PC-3 (cell line): ENCODE measurements at regions not wholly inside any gene's neighbourhood (a gene's known extent, or its start where the extent isn't known, plus 50 kb on each side); places are given as distances from the start of the nearest gene placed in this dataset.

Source experiments
- ATAC-seq: fragments of 200-7000 bp; cut with Tn5 transposase; 2 replicates; pipeline ENCODE4 v1.9.1; 2020; ENCODE audit warnings: mild to moderate bottlenecking, moderate library complexity
- BruUV-seq: library from RNA; stranded (reverse); fragments of 400-500 nt; replicated peaks from 2 replicates; lab custom pipeline; 2021; lab: Mats Ljungman, UMichigan
- CTCF ChIA-PET: fragments of 300-600 bp; sonication (Branson Sonifier 250); formaldehyde crosslinking; loops from one replicate; lab custom pipeline; 2022; ENCODE audit warnings: antibody characterized with exemption; lab: Charles Lee
- POLR2A ChIA-PET: fragments of 300-600 bp; sonication (Branson Sonifier 250); formaldehyde crosslinking; loops from one replicate; lab custom pipeline; 2022; ENCODE audit warnings: antibody characterized with exemption; ENCODE audit not compliant: unreplicated experiment; lab: Charles Lee
- DNase-seq: peaks from one replicate; pipeline ENCODE4 v3.0.0-alpha.2; 2015
- H2AFZ ChIP-seq: fragments of 300-600 bp; sonication (generic); 2 replicates; pipeline ENCODE4 v1.6.0; 2016; ENCODE audit warnings: antibody characterized with exemption, low read length
- H3F3A ChIP-seq: fragments of 300-600 bp; sonication (generic); one replicate; pipeline ENCODE4 v1.6.0; 2017; ENCODE audit warnings: antibody characterized with exemption, low read length, control low read depth, mild to moderate bottlenecking; ENCODE audit not compliant: unreplicated experiment
- H3K27ac ChIP-seq: fragments of 300-600 bp; sonication (generic); 2 replicates; pipeline ENCODE4 v1.5.1; 2016; ENCODE audit warnings: mild to moderate bottlenecking, low read length
- H3K27me3 ChIP-seq: fragments of 300-600 bp; sonication (generic); 2 replicates; pipeline ENCODE4 v1.6.1; 2016; ENCODE audit warnings: low read length, mixed read lengths
- H3K36me3 ChIP-seq: fragments of 300-600 bp; sonication (generic); 2 replicates; pipeline ENCODE4 v1.6.1; 2016; ENCODE audit warnings: low read depth, mixed run types, low read length, mixed read lengths
- H3K4me1 ChIP-seq: fragments of 300-600 bp; sonication (generic); 2 replicates; pipeline ENCODE4 v1.5.1; 2016; ENCODE audit warnings: low read length; ENCODE audit not compliant: insufficient read depth
- H3K4me2 ChIP-seq: fragments of 300-600 bp; sonication (generic); 2 replicates; pipeline ENCODE4 v1.6.0; 2016; ENCODE audit warnings: low read length
- H3K4me3 ChIP-seq: fragments of 300-600 bp; sonication (generic); 2 replicates; pipeline ENCODE4 v1.5.1; 2016; ENCODE audit warnings: mild to moderate bottlenecking, low read length, mixed read lengths
- H3K79me2 ChIP-seq: fragments of 300-600 bp; sonication (generic); 2 replicates; pipeline ENCODE4 v1.6.1; 2017; ENCODE audit warnings: low read length, mixed read lengths
- H3K9ac ChIP-seq: fragments of 300-600 bp; sonication (generic); 2 replicates; pipeline ENCODE4 v1.6.0; 2016; ENCODE audit warnings: mild to moderate bottlenecking, low read length
- H3K9me2 ChIP-seq: fragments of 300-600 bp; sonication (generic); replicated peaks from 2 replicates; pipeline ENCODE4 v1.6.1; 2016; ENCODE audit warnings: mixed run types, low read length, mixed read lengths
- H3K9me3 ChIP-seq: fragments of 300-600 bp; sonication (generic); 2 replicates; pipeline ENCODE4 v1.6.1; 2016; ENCODE audit warnings: low read length, mixed read lengths
- H4K20me1 ChIP-seq: fragments of 300-600 bp; sonication (generic); 2 replicates; pipeline ENCODE4 v1.6.1; 2016; ENCODE audit warnings: low read length, mixed read lengths
- CTCF ChIP-seq: fragments of 300-600 bp; sonication (generic); conservative IDR thresholded peaks from 2 replicates; pipeline ENCODE4 v1.5.1; 2017; ENCODE audit warnings: antibody characterized with exemption, low read depth, mild to moderate bottlenecking, low read length
- EZH2 ChIP-seq: fragments of 300-600 bp; sonication (generic); IDR thresholded peaks from one replicate; pipeline ENCODE4 v1.6.1; 2017; ENCODE audit warnings: antibody characterized with exemption, mild to moderate bottlenecking, low read length; ENCODE audit not compliant: unreplicated experiment
- EZH2phosphoT487 ChIP-seq: fragments of 300-600 bp; sonication (generic); IDR thresholded peaks from 2 replicates; pipeline ENCODE4 v1.6.1; 2018; ENCODE audit warnings: mild to moderate bottlenecking, antibody characterized with exemption, low read length, borderline replicate concordance
- intact Hi-C: fragments of 100-400 bp; cut with micrococcal nuclease; formaldehyde crosslinking; loops from 2 replicates; pipeline ENCODE4 v1.9.0; 2023

DNA sequence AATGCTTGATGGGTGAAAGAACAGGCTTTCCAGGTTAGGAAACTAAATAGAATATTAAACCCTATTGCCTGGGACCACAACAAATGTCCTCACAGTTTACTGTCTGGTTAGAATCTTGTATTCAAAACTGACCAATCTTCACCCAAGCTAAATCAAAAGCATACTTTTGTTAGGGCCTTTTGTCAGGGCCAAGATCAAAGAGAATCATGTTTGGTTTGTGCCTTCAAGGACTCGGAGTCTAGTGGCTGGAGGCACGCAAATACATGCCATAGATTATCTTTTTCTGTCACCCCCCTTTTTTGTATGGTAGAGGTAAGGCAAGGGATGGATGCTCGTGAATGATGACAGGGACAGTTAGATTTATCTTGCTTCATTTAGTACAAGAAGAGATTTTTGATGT lies 51.1 kb upstream of the AKAP6 start:
- H3K9me2 ChIP-seq, result no peaks in the 10 kb centered on the region
- no peak overlapping the region for H2AFZ ChIP-seq
- no peak overlapping the region for H3K27ac ChIP-seq
- H3K36me3 ChIP-seq, result no peaks in the 10 kb centered on the region
- no peaks in the 10 kb centered on the region for H3K27me3 ChIP-seq
- POLR2A ChIA-PET, result no interaction called here
- H3K4me1 ChIP-seq, result no peaks in the 10 kb centered on the region
- no peaks in the 10 kb centered on the region for H3K9me3 ChIP-seq
- ATAC-seq (no peak), DNase-seq (no peak)
- no peak overlapping the region for H3K4me3 ChIP-seq
- intact Hi-C loops, result no loop called here
- CTCF ChIA-PET, result no interaction called here
- H4K20me1 ChIP-seq, result no peaks in the 10 kb centered on the region
- no peak overlapping the region for H3K4me2 ChIP-seq
- H3F3A ChIP-seq, result no peaks in the 10 kb centered on the region
- BruUV-seq, result no TSS peak
- TF ChIP-seq CTCF (no peak), EZH2phosphoT487 (no peak), EZH2 (no peak)
- H3K9ac ChIP-seq, result no peak overlapping the region
- H3K79me2 ChIP-seq, result no peaks in the 10 kb centered on the region
